ENCODE measurements at regions not wholly inside any gene's neighbourhood (a gene's known extent, or its start where the extent isn't known, plus 50 kb on each side); places are given as distances from the start of the nearest gene placed in this dataset.
A peak's percentile ranks its signal among the peaks of the same experiment; 100 is the strongest.

DNA sequence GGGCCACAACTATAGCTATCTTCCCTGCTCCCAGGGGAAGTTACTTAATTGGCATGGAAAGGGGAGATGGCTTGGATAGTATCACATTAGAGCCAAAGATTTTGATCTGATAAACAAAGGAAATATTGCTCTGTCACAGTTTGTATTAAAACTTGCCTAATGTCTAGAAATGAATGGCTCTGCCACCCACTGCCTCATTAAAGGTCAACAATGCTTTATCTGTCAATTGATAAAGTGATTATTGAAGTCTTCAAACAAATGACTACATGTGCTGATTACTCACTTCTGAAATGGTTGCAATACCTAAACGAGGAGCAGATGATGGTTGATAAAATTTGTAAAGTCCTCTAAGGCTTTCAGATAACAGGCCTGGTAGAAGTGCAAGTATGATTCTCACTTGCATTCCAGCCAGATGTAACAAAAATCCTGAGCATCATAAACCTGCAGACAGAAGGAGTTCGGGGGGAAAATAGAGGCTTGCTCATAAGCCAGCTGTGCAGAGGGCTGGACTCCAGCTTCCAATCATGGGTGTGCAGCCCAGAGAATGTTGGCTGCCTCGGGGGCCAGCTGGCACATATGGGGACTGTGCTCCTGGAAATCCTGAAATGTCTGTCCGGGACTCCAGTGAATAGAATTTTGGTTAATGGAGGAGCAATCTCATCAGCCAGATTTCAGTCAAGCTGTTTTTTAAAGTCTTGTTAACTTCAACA lies 200.5 kb upstream of the SLC27A6 start:
- WGBS, 2 donors = 63 to 68% methylated on average over 4 of the region's 4 CpGs
- H3K36me3 ChIP-seq (ENCODE audit: control insufficient read depth in 4 of 4, insufficient read depth in 4 of 4, low read length in 4 of 4) = no peaks in the 10 kb centered on the region
- H3K27ac ChIP-seq (ENCODE audit: low read depth in 1 of 2, low read length in 1 of 2) = no peak overlapping the region
- H3K27me3 ChIP-seq (ENCODE audit: control insufficient read depth in 3 of 3, insufficient read depth in 3 of 3, low read length in 2 of 3) = no peaks in the 10 kb centered on the region
- no peaks in the 10 kb centered on the region for H3K9me3 ChIP-seq (ENCODE audit: control insufficient read depth in 4 of 4, insufficient read depth in 3 of 4, low read length in 3 of 4)
- H3K9ac ChIP-seq (ENCODE audit: insufficient read depth in 1 of 2, low read length in 2 of 2) = no peak overlapping the region
- H3K4me3 ChIP-seq = no peak overlapping the region
- H3K4me1 ChIP-seq (ENCODE audit: control insufficient read depth in 5 of 5, insufficient read depth in 5 of 5, low read length in 5 of 5) = peaks cover 0 to 19% (median 5%) of the 10 kb centered on the region in 5 donors
- peak; percentile 38 to 58 (median 49) for DNase-seq
- ATAC-seq (ENCODE audit: insufficient read depth, low FRiP score) = no peak
- TF ChIP-seq, protein P1, sequence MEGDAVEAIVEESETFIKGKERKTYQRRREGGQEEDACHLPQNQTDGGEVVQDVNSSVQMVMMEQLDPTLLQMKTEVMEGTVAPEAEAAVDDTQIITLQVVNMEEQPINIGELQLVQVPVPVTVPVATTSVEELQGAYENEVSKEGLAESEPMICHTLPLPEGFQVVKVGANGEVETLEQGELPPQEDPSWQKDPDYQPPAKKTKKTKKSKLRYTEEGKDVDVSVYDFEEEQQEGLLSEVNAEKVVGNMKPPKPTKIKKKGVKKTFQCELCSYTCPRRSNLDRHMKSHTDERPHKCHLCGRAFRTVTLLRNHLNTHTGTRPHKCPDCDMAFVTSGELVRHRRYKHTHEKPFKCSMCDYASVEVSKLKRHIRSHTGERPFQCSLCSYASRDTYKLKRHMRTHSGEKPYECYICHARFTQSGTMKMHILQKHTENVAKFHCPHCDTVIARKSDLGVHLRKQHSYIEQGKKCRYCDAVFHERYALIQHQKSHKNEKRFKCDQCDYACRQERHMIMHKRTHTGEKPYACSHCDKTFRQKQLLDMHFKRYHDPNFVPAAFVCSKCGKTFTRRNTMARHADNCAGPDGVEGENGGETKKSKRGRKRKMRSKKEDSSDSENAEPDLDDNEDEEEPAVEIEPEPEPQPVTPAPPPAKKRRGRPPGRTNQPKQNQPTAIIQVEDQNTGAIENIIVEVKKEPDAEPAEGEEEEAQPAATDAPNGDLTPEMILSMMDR (IDR thresholded peaks at IDR 0.05; ENCODE audit: control extremely low read depth, extremely low read depth) = no peak

DNA sequence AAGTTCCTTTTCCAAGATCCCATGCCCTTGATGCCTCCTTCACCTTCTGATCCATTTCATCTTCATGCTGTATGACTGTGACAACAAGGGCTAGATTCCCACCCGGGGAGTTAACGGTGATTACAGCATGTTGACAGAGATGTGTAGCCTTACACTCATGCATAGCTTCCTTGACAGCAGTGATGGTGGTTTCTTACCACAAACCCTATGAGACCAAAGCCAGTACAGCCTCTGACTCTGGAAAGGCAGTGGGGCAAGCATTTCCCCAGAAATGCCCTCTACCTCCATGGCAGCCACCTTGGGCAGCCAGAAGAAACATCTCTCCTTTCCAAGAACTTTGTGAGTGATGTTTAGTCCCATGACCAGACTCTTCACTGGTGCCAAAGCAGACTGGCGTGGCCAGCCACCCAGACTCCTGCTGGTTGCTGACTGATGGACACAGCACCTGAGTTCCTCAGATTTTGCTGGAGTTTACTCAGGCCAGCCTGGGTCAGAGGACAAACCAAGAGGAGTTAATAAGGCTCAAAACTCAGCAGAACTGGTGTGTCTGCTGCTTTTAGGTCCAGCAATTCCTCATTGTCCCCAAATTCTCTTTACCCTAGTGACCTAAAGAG lies 199.7 kb upstream of the SLC27A6 start:
- 91 to 92% methylated on average over 3 of the region's 3 CpGs for WGBS, 2 donors
- no peak for ATAC-seq (ENCODE audit: insufficient read depth, low FRiP score)
- TF ChIP-seq, protein P1 (IDR thresholded peaks at IDR 0.05; ENCODE audit: control extremely low read depth, extremely low read depth) = no peak

DNA sequence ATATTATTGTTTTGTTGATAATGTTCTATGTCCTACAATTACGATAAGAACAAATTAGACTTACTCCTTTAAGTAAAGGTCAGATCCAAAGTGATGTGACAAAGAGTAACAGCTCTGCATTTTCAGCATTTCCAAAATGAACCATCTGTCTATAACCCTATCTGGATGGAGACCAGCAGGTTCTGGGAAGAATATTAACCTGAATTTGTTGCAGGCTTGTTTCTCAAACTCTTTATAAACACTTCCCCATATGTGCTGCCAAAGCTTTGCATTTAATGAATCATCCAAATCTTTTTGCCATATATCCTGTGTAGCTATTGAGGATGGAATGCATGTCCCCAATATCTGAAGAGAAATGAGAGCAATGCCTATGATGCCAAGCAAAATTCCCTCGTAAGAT lies 198.9 kb upstream of the SLC27A6 start:
- Histone ChIP-seq H3K27me3 (ENCODE audit: control insufficient read depth in 3 of 3, insufficient read depth in 3 of 3, low read length in 2 of 3) (no peaks in the 10 kb centered on the region), H3K9me3 (ENCODE audit: control insufficient read depth in 4 of 4, insufficient read depth in 3 of 4, low read length in 3 of 4) (no peaks in the 10 kb centered on the region), H3K36me3 (ENCODE audit: control insufficient read depth in 4 of 4, insufficient read depth in 4 of 4, low read length in 4 of 4) (no peaks in the 10 kb centered on the region), H3K27ac (ENCODE audit: low read depth in 1 of 2, low read length in 1 of 2) (no peak overlapping the region), H3K4me1 (ENCODE audit: control insufficient read depth in 5 of 5, insufficient read depth in 5 of 5, low read length in 5 of 5) (peaks cover 0 to 19% (median 5%) of the 10 kb centered on the region in 5 donors), H3K9ac (ENCODE audit: insufficient read depth in 1 of 2, low read length in 2 of 2) (no peak overlapping the region), H3K4me3 (no peak overlapping the region)
- no peak for DNase-seq
- 87 to 89% methylated on average over 2 of the region's 2 CpGs for whole genome bisulfite sequencing, 2 donors
- ATAC-seq (ENCODE audit: insufficient read depth, low FRiP score) = no peak
- TF ChIP-seq, protein P1 (IDR thresholded peaks at IDR 0.05; ENCODE audit: control extremely low read depth, extremely low read depth) = no peak

More for the DNA sequence above, 199.7 kb upstream of the SLC27A6 start:
- H3K9me3 ChIP-seq (ENCODE audit: control insufficient read depth in 4 of 4, insufficient read depth in 3 of 4, low read length in 3 of 4) = no peaks in the 10 kb centered on the region
- no peak overlapping the region for H3K4me3 ChIP-seq
- H3K4me1 ChIP-seq (ENCODE audit: control insufficient read depth in 5 of 5, insufficient read depth in 5 of 5, low read length in 5 of 5) = peaks cover 0 to 19% (median 5%) of the 10 kb centered on the region in 5 donors
- no peak overlapping the region for H3K9ac ChIP-seq (ENCODE audit: insufficient read depth in 1 of 2, low read length in 2 of 2)
- H3K36me3 ChIP-seq (ENCODE audit: control insufficient read depth in 4 of 4, insufficient read depth in 4 of 4, low read length in 4 of 4) = no peaks in the 10 kb centered on the region
- H3K27me3 ChIP-seq (ENCODE audit: control insufficient read depth in 3 of 3, insufficient read depth in 3 of 3, low read length in 2 of 3) = no peaks in the 10 kb centered on the region
- DNase-seq = no peak
- H3K27ac ChIP-seq (ENCODE audit: low read depth in 1 of 2, low read length in 1 of 2) = no peak overlapping the region

Data from lung (tissue), 11 donors.